Esophagus mucosa (tissue), 1 donor: ENCODE measurements at regions not wholly inside any gene's neighbourhood (a gene's known extent, or its start where the extent isn't known, plus 50 kb on each side); places are given as distances from the start of the nearest gene placed in this dataset.

ENCODE experiments used
- ATAC-seq: fragments of 200-7000 bp; cut with Tn5 transposase; one replicate; pipeline ENCODE4 v1.9.1; 2020
- donor health status: DM: yes; HTN: yes; CAD: no.

DNA sequence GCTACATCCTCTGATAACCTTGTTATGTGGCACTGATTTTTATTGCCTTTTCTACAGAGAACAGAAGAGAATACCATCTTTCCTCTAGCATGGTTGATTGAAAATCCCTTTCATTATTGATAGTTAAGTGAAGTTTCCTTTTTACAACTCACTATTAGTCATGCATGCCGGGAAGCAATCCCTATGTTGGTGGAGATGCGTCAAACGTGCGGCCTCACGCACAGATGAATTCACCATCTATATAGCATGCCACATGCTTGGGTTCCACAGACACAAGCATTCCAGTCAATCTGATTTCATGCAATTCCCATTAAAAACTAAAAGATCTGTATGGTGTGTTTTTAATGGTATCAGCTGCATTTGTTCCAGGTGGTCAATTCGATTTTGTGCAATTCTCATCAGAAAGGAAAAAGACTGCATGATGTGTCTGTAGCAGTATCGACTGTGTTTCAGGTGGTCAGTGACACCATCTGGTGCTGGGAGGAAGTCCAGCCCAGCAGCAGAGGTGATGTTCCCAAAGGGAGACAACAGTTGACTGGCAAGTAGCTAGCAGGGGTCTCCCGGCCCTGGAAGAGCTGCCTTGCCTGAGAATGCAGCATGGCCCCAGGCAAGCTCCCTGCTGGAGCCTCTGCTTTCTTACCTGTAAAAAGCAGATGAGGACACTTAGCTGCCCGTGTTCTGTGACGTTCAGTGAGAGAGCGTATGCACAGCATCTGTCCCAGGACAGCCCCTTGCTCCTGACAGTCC lies 151.3 kb upstream of the NCK2 start:
- no peak for ATAC-seq

DNA sequence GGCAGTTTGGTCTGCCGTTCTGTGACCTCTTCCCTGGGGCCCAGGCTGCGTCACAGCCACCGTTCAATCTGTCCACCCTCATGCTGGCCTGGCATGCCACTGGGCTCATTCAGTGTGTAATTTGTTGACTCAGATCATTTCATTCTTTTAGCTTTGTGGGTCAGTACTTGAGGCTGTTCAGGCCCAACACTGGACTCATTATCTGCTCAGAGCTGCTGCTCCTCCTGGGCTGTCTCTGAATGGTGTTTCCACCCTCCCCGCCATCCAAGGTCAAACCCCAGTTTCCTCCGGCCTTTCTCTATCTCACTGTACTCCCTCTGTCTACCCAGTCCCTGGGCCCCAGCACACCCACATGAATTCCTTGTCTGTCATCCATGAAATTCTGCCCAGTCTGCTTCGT lies 152.4 kb upstream of the NCK2 start:
- ATAC-seq: no peak

DNA sequence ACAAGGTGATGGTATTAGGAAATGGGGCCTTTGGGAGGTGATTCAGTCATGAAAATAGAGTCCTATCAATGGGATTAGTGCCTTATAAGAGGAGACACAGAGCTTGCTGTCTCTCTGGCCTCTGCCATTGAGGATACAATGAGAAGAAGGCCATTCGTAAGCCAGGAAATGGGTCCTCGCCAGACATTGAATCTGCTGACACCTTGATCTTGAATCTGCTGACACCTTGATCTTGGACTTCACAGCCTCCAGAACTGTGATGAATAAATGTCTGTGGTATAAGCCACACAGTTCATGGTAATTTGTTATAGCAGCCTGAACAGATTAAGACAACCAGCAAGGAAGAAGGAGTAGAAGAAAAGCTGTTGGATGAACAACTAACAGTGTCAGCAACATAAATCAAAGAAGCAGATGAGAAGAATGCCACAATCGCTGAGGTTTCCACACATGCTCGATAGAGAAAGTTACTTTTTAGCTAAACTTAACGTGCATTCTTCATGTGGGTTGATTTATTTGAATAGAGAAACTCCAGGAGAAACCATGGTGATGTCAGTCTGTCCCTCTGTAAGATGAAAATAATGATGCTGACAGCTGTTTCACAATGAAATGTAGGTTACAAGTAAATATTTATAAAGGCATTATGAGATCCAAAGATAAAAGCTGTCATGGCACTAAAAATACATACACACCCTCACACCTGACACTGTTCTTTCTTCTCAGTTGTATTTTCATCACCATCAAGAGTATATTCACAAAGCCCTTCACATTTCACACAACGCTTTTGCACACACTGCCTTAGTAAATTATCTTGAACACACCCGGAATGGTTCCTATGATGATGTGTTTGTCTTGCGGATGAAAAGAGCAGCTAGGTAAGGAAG lies 153.7 kb upstream of the NCK2 start:
- no peak for ATAC-seq

DNA sequence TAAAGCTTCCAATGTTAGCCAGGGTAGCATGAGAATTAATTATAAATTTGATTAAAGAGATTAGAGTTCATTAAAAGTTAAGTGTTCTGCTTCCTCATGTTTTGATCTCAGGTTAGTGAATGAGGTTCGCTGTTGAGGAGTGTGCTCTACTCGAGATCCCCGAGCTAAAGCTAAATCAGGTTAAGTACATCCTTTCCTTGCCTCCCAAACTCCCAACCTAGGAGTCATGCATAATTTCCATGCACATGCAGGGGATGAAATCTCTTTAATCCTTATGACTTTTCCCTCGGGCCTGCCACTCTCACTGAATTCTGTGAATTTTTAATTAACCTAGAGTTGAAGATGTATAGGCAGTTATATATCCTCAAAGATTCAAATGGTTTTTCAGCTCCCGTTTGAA lies 156.1 kb upstream of the NCK2 start:
- ATAC-seq: no peak

DNA sequence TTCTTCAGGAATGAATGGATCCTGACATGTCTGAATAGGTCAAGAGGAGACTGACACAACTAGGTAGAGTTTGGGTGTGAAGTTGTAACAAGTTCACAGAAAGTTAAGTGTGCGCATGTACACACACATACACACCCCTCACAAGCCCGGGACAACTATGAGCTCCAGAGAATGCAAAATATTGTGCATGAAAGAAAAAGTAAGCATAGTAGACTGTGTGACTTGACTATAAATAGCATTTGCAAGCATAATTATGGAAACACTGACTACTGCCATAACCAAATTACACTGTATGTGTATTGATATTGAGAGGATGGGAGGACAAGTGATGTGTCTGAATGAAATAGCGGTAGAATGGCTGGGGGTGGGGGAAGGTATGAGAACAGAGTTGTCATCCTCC lies 157.1 kb upstream of the NCK2 start:
- ATAC-seq: no peak

DNA sequence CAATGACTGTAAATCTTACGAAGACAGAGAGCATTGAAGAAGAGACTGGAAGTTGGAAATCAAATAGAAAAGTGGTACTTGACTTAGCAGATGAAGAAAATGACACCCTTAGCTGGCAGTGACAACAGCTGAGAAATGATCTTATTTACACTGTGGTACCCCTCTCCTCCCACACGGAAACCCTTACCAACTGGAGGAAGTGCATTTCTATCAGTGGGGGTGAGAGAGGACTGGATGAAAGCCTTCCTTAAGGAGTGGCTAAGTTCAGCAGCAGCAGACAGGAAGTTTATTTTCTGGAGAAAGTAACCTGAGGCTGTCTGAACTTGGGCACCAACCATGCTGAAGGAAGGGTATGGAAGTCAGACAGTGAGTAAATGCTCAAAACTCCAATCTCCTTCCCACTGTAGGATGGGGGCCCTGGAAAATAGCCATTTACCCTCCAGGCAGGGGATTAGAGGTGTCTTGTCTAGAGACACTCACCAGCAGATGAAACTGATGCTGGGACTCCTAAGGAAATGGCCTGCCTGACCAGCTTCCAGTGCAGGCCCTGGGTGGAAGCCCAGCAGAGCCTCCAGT lies 160.2 kb upstream of the NCK2 start:
- ATAC-seq: no peak

DNA sequence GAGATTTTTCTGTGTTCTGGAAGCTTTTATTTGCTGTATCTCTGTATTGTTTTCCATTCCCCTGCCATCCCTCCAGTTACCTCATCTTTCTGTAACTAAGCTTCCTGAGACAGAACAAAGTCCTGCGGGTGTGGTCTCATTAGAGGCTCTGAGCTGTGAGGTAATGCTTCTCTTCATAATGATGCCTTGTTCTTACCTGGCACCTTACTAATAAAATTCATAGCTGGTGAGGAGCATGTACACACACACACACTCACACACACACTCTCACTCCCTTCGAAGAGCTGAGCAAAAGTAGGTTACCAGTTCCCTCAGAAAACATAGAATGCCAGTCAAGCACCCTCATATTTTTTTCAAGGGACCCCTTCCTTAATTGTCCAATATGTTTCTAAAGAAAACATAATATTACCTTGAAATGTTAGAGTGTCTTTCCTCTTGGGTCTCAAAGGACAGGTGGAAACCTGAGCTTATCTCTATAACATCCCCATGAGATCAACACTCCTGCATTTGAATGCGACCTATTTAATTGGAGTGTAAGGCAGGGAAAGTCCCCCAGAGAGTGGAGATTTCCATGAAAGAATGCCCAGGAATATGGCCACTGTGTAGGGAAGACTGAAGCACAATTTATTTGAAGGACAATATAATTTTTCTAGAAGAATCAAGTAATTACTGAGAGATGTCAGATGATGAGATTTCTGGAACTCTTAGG lies 161.6 kb upstream of the NCK2 start:
- ATAC-seq: peak; percentile 91

DNA sequence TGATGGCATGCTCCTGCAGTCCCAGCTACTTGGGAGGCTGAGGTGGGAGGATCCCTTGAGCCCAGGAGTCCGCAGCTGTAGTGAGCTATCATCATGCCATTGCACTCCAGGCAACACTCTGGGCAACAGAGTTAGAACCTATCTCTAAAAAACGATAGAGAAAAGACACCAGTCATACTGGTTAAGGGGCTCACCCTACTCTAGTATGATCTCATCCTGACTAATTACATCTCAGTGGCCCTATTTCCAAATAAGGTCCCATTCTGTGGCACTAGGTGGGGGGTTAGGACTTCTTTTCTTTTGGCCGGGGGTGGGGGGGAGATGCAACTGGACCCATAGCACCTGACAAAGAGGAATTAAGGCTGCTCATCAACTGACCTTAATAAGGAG lies 163.2 kb upstream of the NCK2 start:
- no peak for ATAC-seq

DNA sequence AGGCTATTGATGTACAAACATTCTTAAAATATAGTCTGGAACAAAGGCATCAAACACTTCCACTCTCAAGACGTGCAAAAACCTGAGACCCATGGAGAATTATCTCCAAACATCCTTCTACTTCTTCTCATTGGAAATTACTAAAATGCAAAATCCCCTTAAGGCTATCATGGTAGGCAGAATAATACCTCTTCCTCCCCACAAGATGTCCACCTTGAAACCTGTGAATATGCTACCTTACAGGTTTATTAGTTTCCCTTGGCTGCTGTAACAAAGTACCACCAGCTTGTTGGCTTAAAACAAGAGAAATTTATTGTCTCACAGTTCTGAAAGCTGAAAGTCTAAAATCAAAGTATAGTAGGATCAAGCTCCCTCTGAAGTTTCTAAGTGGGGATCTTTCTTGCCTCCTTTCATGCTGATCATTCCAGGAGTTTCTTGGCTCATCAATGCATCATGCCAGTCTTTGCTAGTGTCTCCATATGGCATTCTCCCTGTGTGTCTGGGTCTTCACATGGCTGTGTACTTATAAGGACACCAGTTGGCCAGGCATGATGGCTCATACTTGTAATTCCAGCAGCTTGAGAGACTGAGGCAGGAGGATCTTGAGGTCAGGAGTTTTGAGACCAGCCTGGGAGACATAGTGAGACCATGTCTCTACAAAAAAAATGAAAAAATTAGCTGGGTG lies 163.7 kb upstream of the NCK2 start:
- ATAC-seq: no peak

DNA sequence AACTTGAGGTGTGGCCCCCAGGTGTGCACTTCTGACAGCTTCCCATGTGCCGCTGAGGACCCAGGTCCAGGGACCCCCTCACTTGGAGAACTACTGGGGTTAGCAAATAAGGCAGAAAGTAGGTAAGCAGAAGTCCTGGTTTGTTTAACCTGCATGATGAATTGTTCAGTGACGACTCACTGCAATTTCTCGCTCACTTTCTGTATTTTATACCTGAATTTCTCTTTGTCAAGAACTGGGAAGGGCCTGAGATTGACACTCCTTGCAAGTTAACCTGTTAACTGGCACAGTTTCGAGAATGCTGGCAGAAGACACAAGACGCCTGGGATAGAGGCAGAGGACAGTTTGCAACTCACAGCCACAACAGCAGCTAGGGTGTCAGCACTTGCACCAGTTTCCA lies 164.5 kb upstream of the NCK2 start:
- ATAC-seq: no peak

DNA sequence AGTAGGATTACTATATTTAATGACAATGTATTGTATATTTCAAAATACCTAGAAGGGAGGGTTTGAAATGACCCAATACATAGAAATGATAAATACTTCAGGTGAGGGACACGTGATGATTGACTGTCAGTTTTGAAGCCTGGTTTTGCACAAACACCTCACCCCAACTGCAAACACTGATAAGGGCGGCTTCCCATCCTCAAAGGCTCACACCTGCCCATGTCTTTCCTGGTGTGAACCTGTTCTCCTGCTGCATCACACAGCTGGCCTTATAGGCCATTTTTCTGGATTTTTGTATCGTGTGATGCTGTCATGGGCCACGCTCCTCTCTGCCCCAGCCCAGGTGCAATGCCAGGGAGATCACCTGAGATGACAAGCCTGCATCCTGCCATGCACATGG lies 166.5 kb upstream of the NCK2 start:
- no peak for ATAC-seq

DNA sequence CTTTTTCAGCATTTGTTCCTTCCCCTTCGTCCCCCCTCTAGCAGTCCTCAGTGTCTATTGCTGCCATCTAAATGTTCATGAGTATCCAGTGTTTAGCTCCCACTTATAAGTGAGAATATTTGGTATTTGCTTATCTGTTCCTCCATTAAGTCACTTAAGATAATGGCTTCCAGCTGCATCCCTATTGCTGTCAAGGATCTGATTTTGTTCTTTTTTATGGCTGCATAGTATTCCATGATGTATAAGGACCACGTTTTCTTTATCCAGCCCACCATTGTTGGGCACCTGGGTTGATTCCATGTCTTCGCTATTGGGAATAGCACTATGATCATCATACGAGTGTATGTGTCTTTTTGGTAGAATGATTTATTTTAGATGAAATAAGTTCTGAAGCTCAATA lies 166.9 kb upstream of the NCK2 start:
- no peak for ATAC-seq

DNA sequence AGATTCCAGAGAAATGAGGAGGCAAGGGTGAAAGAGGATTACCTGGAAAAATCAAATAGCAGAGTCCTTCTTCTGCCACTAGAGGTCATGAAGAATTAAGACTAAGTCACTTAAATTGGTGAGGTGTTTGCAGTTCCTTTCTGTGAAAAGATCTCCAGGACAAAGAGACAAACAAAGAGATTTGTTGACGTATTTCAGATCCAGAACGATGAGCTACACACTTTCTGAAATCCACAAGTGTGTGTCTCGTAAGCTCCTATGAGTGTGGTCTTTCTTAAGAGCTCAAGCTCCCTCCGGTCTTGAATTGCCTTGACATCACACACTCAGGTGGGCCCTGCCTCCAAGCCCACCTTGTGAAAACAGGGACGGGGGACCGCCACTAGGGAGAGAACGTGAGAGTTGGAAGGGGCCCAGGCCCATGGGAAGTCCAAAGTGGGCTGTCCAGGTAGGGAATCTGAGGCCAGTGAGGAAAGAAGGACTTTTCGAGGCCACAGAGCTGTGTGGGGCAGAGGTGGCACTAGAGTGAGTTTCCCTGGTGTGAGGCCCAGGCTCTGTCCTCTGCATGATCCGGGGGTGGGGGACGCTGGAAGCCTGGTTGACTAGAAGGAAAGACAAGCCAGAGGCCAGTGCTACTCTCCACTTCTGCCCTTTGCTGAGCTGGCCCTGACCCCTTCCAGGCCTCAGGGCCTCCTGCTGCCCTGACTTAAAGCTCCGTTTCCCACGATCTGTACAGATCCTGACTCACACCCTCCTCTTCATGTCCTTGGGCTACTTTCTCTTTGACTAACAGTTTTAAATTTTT lies 168.1 kb upstream of the NCK2 start:
- ATAC-seq: peak; percentile 47

DNA sequence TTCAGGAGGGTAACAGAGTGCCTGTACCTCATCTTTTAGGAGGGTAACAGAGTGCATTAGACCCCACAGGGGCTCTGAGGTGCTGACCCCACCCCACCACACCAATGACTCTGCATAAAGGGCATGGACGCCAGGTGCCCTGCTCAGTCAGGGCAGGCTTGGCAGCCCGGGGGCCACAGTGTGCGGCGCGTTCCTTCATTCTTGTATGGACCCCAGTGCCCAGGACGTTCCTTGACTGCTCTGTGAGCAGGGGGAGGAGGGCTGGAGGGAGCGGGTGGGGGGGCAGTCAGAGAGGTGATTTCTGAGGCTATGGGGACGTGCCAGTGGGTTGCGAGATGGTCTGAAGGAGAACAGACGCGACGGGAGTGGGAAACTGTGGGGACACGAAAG lies 168.7 kb upstream of the NCK2 start:
- ATAC-seq: peak; percentile 11

DNA sequence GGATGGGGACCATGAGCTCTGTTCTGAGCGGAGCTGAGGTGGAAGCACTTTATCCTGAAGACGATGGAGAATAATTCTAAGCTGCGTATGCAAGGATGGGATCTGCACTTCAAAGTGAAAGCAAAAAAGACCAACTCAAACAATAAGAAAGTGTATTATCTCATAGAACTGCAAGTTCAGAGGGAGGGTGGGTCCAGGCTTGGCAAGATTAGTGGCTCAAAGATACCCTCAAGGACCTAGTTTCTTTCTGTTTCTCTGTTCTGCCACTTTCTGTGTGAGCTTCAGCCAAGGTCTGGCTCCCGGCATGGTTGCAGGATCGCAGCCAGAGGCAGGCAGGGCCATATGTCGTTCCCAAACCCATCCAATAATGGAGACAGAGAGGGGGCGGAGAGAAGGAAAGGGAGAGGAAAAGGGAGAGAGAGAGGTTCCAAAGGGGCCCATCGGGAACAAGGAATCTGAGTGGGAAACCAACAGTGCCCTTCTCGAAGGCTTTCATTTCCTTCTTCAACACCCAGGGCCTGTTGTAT lies 169.2 kb upstream of the NCK2 start:
- no peak for ATAC-seq

DNA sequence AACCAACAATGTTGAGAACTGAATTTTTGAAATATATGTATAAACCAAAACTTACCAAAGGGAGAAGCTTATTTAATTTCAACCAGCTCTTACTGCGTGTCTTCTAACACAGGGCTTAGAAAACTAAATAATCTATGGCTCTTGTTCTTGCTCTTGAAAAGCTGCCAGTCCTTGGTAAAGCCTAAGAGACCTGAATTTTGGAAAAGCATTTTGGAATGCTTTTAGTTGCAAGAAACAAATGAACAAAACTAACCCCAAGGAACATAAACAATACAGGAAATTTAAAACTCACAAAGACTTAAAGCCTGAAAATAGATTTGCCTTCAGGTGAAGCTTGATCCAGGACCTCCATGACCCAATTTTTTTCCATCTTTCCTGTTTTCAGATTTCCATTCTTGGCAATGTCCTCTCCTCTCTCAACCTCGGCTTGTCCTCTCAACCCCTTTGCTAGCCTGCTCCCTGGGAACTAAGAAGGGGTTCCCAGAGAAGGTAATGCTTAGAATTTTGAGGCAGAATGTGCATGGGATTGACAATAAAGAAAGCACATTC lies 169.8 kb upstream of the NCK2 start:
- ATAC-seq: no peak

DNA sequence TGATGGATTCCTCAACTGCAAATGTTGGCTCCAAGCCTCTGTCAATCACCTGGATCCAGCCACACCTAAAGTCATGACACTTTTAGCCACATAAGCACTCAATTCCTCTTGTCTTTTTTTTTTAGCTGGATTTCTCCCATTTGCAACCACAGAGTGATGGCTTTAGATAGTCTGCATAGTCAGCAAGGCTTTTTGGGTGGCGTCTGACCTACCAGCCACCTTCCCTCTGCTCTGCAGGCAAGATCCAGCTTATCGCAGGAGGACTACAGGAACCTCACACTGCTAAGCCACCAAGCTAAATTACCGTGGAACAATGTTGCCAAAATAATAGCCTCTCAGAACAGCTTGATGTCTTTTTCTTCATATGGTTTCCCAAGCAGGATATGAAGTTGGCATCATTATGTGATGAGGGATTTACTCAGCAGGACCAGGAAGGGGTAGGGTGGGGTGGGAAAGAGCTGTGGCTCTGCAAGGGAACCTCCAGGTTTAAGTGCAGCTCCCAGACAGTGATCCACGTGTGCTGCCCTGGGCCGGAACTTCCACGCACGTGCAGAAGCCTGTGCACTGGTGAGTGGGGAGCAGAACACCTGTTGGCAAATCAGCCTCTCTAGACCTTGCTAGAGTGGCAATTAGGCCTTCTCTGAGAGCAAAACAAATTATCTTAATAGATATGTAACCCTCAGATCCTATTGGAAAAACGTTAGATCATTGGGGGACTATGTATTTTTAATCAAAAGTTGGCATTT lies 170.6 kb upstream of the NCK2 start:
- no peak for ATAC-seq

DNA sequence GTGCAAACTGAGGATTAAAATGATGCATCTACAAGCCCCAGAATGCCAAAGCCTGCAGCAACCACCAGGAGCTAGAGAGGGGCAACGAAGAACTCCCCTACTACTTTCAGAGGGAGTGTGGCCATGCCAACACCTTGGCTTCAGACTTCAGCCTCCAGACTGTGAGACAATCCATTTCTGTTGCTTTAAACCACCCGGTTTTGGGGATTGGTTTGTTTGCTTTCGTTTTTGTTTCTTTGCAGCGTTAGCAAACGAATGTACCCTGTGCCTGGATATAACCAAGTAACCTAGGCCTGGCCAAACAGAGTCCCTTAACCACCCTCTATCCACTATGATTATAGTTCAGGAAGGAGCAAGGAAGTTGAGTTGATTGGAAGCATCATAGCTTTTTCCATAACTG lies 171.2 kb upstream of the NCK2 start:
- ATAC-seq: no peak

DNA sequence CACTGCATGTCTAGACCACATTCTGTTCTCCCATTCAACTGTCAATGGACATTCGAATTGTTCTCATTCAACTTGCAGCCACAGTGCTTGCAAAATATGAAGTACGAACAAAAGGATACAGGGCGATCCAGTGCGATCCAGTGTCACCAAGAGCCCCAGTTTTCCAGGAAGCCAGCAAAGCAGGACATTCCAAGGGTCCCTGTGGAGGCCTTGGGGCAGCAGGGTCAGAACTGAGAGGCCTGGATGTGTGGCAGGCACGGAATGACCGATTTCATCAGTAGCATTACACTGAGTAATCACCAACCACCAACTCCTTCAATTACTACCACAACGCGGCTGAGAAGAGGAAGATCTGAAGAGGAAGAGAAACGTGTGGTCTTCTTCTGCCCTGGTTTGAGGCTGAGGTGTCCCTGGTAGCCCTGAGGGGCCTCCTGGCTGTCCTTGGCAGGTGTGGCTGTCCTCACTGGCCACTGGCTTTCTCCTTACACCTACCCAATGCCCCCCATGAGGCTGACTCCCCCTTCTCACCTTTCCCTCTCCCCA lies 172.7 kb upstream of the FHL2 start:
- no peak for ATAC-seq

DNA sequence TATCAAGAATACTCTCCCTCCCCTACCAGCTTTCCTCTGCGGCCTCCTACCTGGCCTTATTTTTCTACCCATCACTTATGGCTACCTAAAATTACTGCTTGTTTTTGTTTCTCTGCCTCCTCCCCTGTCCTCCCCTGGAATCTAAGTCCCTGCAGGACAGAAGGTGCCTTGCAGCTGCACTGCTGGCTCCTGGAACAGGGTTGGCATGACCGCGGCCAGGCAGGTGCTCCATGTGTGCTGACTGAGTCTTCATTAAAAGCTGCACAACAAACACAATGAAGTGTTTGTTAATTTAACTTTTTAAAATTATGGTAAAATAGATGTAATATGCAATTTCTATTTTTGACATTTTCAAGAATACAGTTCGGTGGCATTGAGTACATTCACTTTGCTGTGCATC lies 171.9 kb upstream of the FHL2 start:
- ATAC-seq: no peak
